Spleen (tissue), 7 donors: ENCODE measurements at regions not wholly inside any gene's neighbourhood (a gene's known extent, or its start where the extent isn't known, plus 50 kb on each side); places are given as distances from the start of the nearest gene placed in this dataset.

ENCODE experiments used
- CTCF ChIP-seq, 11 experiments: fragments of 200-600 bp in 7 of 11; fragments of 450-650 bp in 4 of 11; sonication (generic) in 4 of 11; IDR thresholded peaks in 8 of 11; conservative IDR thresholded peaks in 3 of 11; 1 replicate in 7 of 11; 2 replicates in 4 of 11; pipeline versions ENCODE4 v1.4.0 to v1.8.0; 2016 to 2021; ENCODE audit warnings: antibody characterized with exemption in 11 of 11, inconsistent platforms in 4 of 11, mild to moderate bottlenecking in 1 of 11
- POLR2A ChIP-seq, 3 donors: fragments of 450-650 bp; IDR thresholded peaks; one replicate each; pipeline ENCODE4 v1.5.1; 2017; ENCODE audit warnings: antibody characterized with exemption in 3 of 3, mild to moderate bottlenecking in 1 of 3
- donor health status: DM: no; HTN: no; CAD: no; lungs with moderate emphysema.
- donor health status: DM: no; HTN: no; CAD: no.
- donor health status: DM: no; HTN: no; CAD: no.

GRCh38 chr6:56745081-56745480, 102.4 kb upstream of the DST start:
- TF ChIP-seq CTCF (IDR thresholded peaks at IDR 0.05 in 8 of 11, conservative IDR thresholded peaks at IDR 0.05 in 3 of 11) (no peak), POLR2A (IDR thresholded peaks at IDR 0.05) (no peak)
